ENCODE measurements at regions not wholly inside any gene's neighbourhood (a gene's known extent, or its start where the extent isn't known, plus 50 kb on each side); places are given as distances from the start of the nearest gene placed in this dataset.

- H3K27ac ChIP-seq = no peak overlapping the region
- TF ChIP-seq CTCF (conservative IDR thresholded peaks at IDR 0.05) = no peak
Measured at GRCh38 chr11:119796363-119797060, 67.5 kb upstream of the NECTIN1 start.

DNA sequence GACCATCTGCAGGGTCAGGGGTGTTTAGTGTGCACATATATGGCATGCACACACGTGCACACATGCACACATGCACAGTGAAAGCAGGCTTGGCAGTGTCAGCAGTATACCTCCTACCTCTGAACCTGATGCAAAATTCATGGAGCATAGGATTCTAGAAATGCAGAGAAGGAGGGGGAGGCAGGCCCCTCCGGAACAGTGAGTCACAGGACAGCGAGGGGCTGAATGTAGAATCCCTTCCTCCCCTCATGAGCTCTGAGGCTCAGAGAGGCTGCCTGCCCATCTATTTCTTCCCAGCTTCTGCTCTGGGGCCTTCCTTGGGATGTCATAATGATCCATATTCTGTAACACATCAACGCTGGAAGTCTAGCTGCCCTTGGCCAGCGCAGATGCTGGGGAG, 66.7 kb upstream of the NECTIN1 start:
- TF ChIP-seq CTCF (conservative IDR thresholded peaks at IDR 0.05) = no peak
- no peak overlapping the region for H3K27ac ChIP-seq

- no peak for TF ChIP-seq CTCF (conservative IDR thresholded peaks at IDR 0.05)
- H3K27ac ChIP-seq = no peak overlapping the region
Measured at GRCh38 chr11:119795231-119795630, 66.2 kb upstream of the NECTIN1 start.

DNA sequence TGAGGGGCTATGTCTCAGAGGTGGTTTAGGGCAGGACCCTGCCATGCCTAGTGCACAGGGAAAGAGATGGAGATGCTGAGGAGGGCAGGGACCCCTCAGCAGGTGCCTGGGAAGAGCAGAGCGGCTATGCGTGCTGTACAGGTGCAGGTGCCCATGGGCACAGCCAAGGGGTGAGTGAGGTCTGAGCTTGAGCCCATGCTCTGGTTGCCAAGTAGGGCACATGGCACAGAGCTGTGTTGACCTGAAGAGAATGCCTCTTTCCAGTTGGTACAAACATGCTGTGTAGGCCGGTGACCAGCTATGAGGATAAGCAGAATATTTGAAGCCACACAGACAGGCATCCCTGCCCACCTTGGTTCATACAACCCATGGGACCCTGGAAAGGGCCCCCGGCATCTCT, 65.8 kb upstream of the NECTIN1 start:
- no peak for TF ChIP-seq CTCF (conservative IDR thresholded peaks at IDR 0.05)
- H3K27ac ChIP-seq = no peak overlapping the region

DNA sequence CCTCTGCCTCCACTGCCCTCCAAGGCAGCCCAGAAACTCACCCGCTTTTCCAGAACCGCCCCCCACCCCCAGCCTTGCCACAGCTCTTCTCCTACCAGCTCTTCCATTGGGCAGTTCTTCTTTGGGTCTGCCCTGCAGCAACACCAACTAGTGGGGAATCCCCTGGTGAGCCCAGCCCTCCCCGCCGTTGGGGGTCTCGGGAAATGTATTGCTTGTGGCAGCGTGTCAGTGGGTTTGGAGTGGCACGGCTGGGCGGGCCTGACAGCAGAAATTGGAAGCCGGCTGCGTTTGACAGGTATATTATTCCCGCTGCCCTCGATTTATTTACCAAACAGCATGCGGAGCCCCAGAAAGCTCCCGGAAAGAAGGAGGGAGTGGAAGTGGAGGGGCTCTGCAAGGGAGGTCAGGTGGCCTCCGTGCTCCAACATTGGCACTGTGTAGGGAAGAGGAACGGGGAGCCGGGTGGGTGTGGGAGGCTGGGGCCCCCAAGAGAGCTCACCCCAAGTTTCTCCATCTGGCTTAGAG, 65.2 kb upstream of the NECTIN1 start:
- no peak overlapping the region for H3K27ac ChIP-seq
- no peak for TF ChIP-seq CTCF (conservative IDR thresholded peaks at IDR 0.05)

DNA sequence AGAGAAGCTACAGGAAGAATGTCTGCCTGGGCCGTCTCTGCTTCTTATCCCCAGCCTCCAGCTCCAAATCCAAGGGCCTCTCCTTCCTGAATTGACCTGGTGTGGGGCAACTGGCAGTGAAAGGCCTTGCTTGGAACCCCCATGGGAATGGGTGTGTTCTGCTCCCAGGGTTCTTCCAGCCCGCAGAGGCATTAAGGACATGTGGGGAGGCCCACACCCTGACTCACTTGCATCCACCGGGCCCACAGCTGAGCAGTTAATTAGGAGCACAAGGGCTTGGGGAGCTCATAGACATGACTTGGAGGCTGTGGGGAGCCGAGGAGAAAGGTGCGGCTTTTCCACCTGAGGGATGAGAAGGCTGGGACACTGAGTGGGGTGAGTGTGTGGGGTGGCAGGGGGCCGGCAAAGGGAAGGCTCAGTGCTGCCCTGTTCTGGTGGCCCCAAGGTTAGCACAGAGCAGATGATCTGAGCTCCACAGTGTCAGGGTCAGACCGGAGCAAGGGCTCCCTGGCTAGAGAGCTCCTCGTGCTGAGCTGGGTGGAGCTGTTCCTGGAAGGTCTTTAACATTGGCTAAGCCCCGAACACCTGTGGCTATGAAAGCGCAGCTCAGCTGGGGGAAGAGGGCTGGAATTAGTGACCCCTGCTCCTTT, 64.5 kb upstream of the NECTIN1 start:
- H3K27ac ChIP-seq = no peak overlapping the region

More for the DNA sequence above, 64.5 kb upstream of the NECTIN1 start:
- TF ChIP-seq CTCF (conservative IDR thresholded peaks at IDR 0.05) = no peak

Data from VCaP (cell line).